ENCODE measurements at regions not wholly inside any gene's neighbourhood (a gene's known extent, or its start where the extent isn't known, plus 50 kb on each side); places are given as distances from the start of the nearest gene placed in this dataset.

DNA sequence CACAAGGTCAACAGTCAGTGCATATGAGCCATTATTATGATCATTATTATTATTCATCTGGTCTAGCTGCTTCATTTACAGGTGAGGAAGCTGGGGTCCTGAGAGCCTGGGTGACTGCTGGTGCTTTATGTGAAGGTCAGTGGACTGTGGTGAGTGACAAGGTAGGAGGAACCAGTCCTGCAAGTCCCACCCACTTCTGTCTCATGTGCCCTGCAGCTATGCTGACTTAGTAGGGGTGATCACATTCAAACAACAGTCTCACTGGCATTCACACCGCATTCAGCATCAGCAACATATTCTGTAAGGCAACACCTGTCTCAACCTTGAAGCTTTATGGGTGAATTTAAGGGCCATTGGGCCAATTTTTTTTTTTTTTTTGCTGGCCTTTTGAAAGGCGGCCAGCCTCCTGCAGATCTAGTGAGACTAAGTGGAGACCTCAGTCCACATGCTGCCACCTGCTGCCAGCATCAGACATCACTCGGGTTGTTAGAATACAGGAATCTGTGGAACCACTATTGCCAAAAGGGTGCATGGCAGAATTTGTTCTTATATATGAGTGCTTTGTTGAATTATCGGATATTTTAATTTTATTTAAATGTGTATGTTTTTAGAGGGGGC is 59.9 kb upstream of the CACNA1E start:
- TF ChIP-seq, protein P1, sequence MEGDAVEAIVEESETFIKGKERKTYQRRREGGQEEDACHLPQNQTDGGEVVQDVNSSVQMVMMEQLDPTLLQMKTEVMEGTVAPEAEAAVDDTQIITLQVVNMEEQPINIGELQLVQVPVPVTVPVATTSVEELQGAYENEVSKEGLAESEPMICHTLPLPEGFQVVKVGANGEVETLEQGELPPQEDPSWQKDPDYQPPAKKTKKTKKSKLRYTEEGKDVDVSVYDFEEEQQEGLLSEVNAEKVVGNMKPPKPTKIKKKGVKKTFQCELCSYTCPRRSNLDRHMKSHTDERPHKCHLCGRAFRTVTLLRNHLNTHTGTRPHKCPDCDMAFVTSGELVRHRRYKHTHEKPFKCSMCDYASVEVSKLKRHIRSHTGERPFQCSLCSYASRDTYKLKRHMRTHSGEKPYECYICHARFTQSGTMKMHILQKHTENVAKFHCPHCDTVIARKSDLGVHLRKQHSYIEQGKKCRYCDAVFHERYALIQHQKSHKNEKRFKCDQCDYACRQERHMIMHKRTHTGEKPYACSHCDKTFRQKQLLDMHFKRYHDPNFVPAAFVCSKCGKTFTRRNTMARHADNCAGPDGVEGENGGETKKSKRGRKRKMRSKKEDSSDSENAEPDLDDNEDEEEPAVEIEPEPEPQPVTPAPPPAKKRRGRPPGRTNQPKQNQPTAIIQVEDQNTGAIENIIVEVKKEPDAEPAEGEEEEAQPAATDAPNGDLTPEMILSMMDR (IDR thresholded peaks at IDR 0.05), result peak in 1 of 4 experiments; percentile 28
- TF ChIP-seq POLR2A (IDR thresholded peaks at IDR 0.05) (no peak), POLR2AphosphoS5 (IDR thresholded peaks at IDR 0.05) (no peak), EP300 (IDR thresholded peaks at IDR 0.05) (no peak)

Measured in gastroesophageal sphincter (tissue), 3 donors.